Neuronal stem cell (in vitro differentiated cells): ENCODE measurements at regions not wholly inside any gene's neighbourhood (a gene's known extent, or its start where the extent isn't known, plus 50 kb on each side); places are given as distances from the start of the nearest gene placed in this dataset.

ENCODE experiments used
- DNase-seq: peaks from one replicate; pipeline ENCODE4 v3.0.0-alpha.2; 2013; ENCODE audit warnings: low spot score
- H2AFZ ChIP-seq: one replicate; pipeline ENCODE4 v1.6.1; 2013; ENCODE audit warnings: mild to moderate bottlenecking, low read length, inconsistent platforms
- H2AK5ac ChIP-seq: 2 replicates; pipeline ENCODE4 v1.6.1; 2013; ENCODE audit warnings: low read depth, mild to moderate bottlenecking, inconsistent platforms, low read length, moderate library complexity, mixed read lengths
- H2BK120ac ChIP-seq: 2 replicates; pipeline ENCODE4 v1.6.1; 2013; ENCODE audit warnings: low read depth, mild to moderate bottlenecking, inconsistent platforms, low read length, moderate library complexity, mixed read lengths
- H2BK12ac ChIP-seq: one replicate; pipeline ENCODE4 v1.6.1; 2013; ENCODE audit warnings: low read length, inconsistent platforms
- H2BK15ac ChIP-seq: 2 replicates; pipeline ENCODE4 v1.6.1; 2013; ENCODE audit warnings: mild to moderate bottlenecking, low read length, inconsistent platforms, mixed read lengths
- H2BK5ac ChIP-seq: one replicate; pipeline ENCODE4 v1.6.1; 2013; ENCODE audit warnings: inconsistent platforms, mild to moderate bottlenecking, low read length, moderate library complexity
- H3K14ac ChIP-seq: one replicate; pipeline ENCODE4 v1.6.1; 2013; ENCODE audit warnings: low read length, inconsistent platforms
- H3K18ac ChIP-seq: 2 replicates; pipeline ENCODE4 v1.6.1; 2013; ENCODE audit warnings: low read length, inconsistent platforms
- H3K23ac ChIP-seq: 2 replicates; pipeline ENCODE4 v1.6.1; 2013; ENCODE audit warnings: low read depth, mild to moderate bottlenecking, mixed read lengths, low read length, inconsistent platforms; ENCODE audit not compliant: poor library complexity
- H3K27ac ChIP-seq: replicated peaks from 3 replicates; pipeline ENCODE4 v1.5.1; 2013; ENCODE audit warnings: low read length, inconsistent platforms
- H3K27me3 ChIP-seq, 3 experiments: 2 replicates each; pipeline ENCODE4 v1.6.1; 2013; ENCODE audit warnings: low read length in 3 of 3, mild to moderate bottlenecking in 2 of 3, inconsistent platforms in 1 of 3, low read depth in 1 of 3, mixed read lengths in 1 of 3, moderate library complexity in 1 of 3; ENCODE audit not compliant: control insufficient read depth in 3 of 3, insufficient read depth in 3 of 3
- H3K36me3 ChIP-seq, 2 donors: replicated peaks in 1 of 2; 2 replicates each; pipeline ENCODE4 v1.6.1; 2013; ENCODE audit warnings: low read length in 2 of 2; ENCODE audit not compliant: control insufficient read depth in 2 of 2, insufficient read depth in 2 of 2
- H3K4ac ChIP-seq: 2 replicates; pipeline ENCODE4 v1.6.1; 2013; ENCODE audit warnings: inconsistent platforms, mild to moderate bottlenecking, low read length, moderate library complexity
- H3K4me1 ChIP-seq, 2 donors: 1 replicate in 1 of 2; 2 replicates in 1 of 2; pipeline ENCODE4 v1.6.1; 2013; ENCODE audit warnings: low read length in 2 of 2, low read depth in 1 of 2; ENCODE audit not compliant: control insufficient read depth in 2 of 2, insufficient read depth in 1 of 2
- H3K4me2 ChIP-seq: one replicate; pipeline ENCODE4 v1.6.1; 2013; ENCODE audit warnings: mild to moderate bottlenecking, low read length, inconsistent platforms; ENCODE audit not compliant: insufficient read depth, poor library complexity, severe bottlenecking
- H3K4me3 ChIP-seq, 2 donors: 2 replicates each; pipeline ENCODE4 v1.5.1; 2013; ENCODE audit warnings: low read length in 2 of 2, mild to moderate bottlenecking in 2 of 2, inconsistent platforms in 1 of 2, moderate library complexity in 1 of 2
- H3K79me1 ChIP-seq: one replicate; pipeline ENCODE4 v1.6.1; 2013; ENCODE audit warnings: low read depth, mild to moderate bottlenecking, inconsistent platforms, low read length, moderate library complexity
- H3K9ac ChIP-seq: one replicate; pipeline ENCODE4 v1.6.1; 2013; ENCODE audit warnings: mild to moderate bottlenecking, low read depth, low read length, inconsistent platforms; ENCODE audit not compliant: poor library complexity
- H3K9me3 ChIP-seq, 2 donors: replicated peaks in 1 of 2; 2 replicates each; pipeline versions ENCODE3 to v1.6.1; 2013; ENCODE audit warnings: low read length in 2 of 2, mild to moderate bottlenecking in 2 of 2, inconsistent platforms in 1 of 2, low read depth in 1 of 2, mixed read lengths in 1 of 2, moderate library complexity in 1 of 2; ENCODE audit not compliant: control insufficient read depth in 2 of 2, insufficient read depth in 1 of 2
- H4K8ac ChIP-seq: one replicate; pipeline ENCODE4 v1.6.1; 2013; ENCODE audit warnings: low read depth, mild to moderate bottlenecking, inconsistent platforms, low read length, moderate library complexity
- H4K91ac ChIP-seq: one replicate; pipeline ENCODE4 v1.6.1; 2013; ENCODE audit warnings: low read length, low read depth, mild to moderate bottlenecking, inconsistent platforms; ENCODE audit not compliant: poor library complexity
- WGBS, 2 donors: extraction: QIAGEN DNeasy Blood & Tissue Kit; methylation state at CpG; one replicate each; pipeline ENCODE4 v1.1.7; 2013; ENCODE audit warnings: missing lambda C conversion rate in 2 of 2, mixed read lengths in 1 of 2; ENCODE audit not compliant: insufficient read length in 2 of 2, insufficient replicate concordance in 1 of 2; ENCODE audit errors: extremely low coverage in 2 of 2; 5-methylcytosine and 5-hydroxymethylcytosine counted together

- no CpG with 5 or more reads among the region's 2 CpGs for WGBS, 2 donors
- no peak overlapping the region for H3K14ac ChIP-seq
Measured at GRCh38 chr1:118783095-118783758, 204.9 kb downstream of the TBX15 start.

GRCh38 chr1:118773656-118774055, 214.5 kb downstream of the TBX15 start:
- H3K27me3 ChIP-seq, result no peaks in the 10 kb centered on the region
- no peak overlapping the region for H3K9ac ChIP-seq
- H3K23ac ChIP-seq, result no peak overlapping the region
- H2BK120ac ChIP-seq, result no peak overlapping the region
- no peak overlapping the region for H3K4me3 ChIP-seq
- H3K4me2 ChIP-seq, result no peak overlapping the region
- no peaks in the 10 kb centered on the region for H3K4me1 ChIP-seq
- no peak overlapping the region for H4K91ac ChIP-seq
- no peak for DNase-seq
- WGBS, 2 donors, result no CpG with 5 or more reads among the region's 1 CpG
- H3K27ac ChIP-seq, result no peak overlapping the region
- H2AK5ac ChIP-seq, result no peak overlapping the region
- H4K8ac ChIP-seq, result no peak overlapping the region
- H3K18ac ChIP-seq, result no peak overlapping the region
- H3K79me1 ChIP-seq, result no peaks in the 10 kb centered on the region
- no peak overlapping the region for H2BK5ac ChIP-seq
- no peak overlapping the region for H2AFZ ChIP-seq
- H3K14ac ChIP-seq, result no peak overlapping the region
- no peaks in the 10 kb centered on the region for H3K36me3 ChIP-seq
- H2BK15ac ChIP-seq, result no peak overlapping the region
- no peaks in the 10 kb centered on the region for H3K9me3 ChIP-seq
- no peak overlapping the region for H3K4ac ChIP-seq
- no peak overlapping the region for H2BK12ac ChIP-seq

More at GRCh38 chr1:118783095-118783758, 204.9 kb downstream of the TBX15 start:
- H3K18ac ChIP-seq, result no peak overlapping the region
- no peak overlapping the region for H2BK12ac ChIP-seq
- no peak overlapping the region for H2AK5ac ChIP-seq
- no peak overlapping the region for H2BK5ac ChIP-seq
- no peak overlapping the region for H3K4me3 ChIP-seq
- no peaks in the 10 kb centered on the region for H3K36me3 ChIP-seq
- H3K27me3 ChIP-seq, result no peaks in the 10 kb centered on the region
- no peak overlapping the region for H3K27ac ChIP-seq
- H3K9ac ChIP-seq, result no peak overlapping the region
- H3K4ac ChIP-seq, result no peak overlapping the region
- H4K91ac ChIP-seq, result no peak overlapping the region
- no peaks in the 10 kb centered on the region for H3K4me1 ChIP-seq
- DNase-seq, result no peak
- H3K4me2 ChIP-seq, result no peak overlapping the region
- H3K79me1 ChIP-seq, result no peaks in the 10 kb centered on the region
- H2BK15ac ChIP-seq, result no peak overlapping the region
- no peak overlapping the region for H4K8ac ChIP-seq
- no peak overlapping the region for H2BK120ac ChIP-seq
- no peak overlapping the region for H3K23ac ChIP-seq
- no peaks in the 10 kb centered on the region for H3K9me3 ChIP-seq
- H2AFZ ChIP-seq, result no peak overlapping the region

DNA sequence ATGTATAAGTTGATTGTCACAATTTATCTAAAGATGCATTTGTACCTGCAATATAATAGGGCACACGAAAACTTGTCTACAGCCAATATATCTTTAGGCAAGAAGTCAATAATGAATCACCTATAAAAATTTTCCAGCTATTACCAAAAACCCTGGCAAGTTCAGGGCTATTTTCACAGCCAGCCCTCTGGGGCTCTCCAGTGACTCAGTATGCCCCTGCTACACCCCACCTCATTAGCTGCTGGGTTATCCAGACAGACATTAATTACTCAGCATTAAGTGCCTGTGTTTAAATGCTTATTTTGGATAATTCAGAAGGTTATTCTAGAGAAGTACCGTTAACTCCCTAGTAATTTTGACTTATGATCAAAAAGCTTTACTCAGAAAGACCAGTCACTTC, 220.2 kb downstream of the TBX15 start:
- H2BK12ac ChIP-seq, result no peak overlapping the region
- H3K36me3 ChIP-seq, result no peaks in the 10 kb centered on the region
- no peak overlapping the region for H3K18ac ChIP-seq
- H3K4me3 ChIP-seq, result no peak overlapping the region
- H3K4me2 ChIP-seq, result no peak overlapping the region
- H3K79me1 ChIP-seq, result no peaks in the 10 kb centered on the region
- no peak overlapping the region for H3K4ac ChIP-seq
- H4K91ac ChIP-seq, result no peak overlapping the region
- H3K4me1 ChIP-seq, result no peaks in the 10 kb centered on the region
- no peaks in the 10 kb centered on the region for H3K9me3 ChIP-seq
- no peak overlapping the region for H2BK5ac ChIP-seq
- no peak for DNase-seq
- no peak overlapping the region for H3K27ac ChIP-seq
- no peak overlapping the region for H3K14ac ChIP-seq
- H4K8ac ChIP-seq, result no peak overlapping the region
- H2BK15ac ChIP-seq, result no peak overlapping the region
- H2BK120ac ChIP-seq, result no peak overlapping the region
- WGBS, 2 donors, result no CpG with 5 or more reads among the region's 2 CpGs
- H2AFZ ChIP-seq, result no peak overlapping the region
- no peak overlapping the region for H3K23ac ChIP-seq
- H2AK5ac ChIP-seq, result no peak overlapping the region
- no peak overlapping the region for H3K9ac ChIP-seq
- H3K27me3 ChIP-seq, result no peaks in the 10 kb centered on the region

DNA sequence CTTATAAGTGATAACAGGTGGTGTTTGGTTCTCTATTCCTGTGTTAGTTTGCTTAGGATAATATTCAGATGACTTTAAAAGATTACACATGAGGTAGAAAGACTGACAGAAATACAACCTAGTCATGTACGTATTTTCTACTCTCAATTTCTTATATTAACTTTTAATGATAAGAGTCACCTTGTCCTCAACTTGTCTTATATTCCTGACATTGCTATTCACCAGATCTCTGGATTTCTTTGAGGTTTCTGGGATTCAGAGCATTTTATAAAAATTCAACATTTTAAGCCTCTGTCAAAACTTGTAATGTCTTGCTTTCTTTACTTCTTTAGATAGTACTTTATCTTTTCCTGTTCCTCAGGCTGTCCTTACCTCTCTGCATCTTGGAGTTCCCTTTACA, 234.2 kb downstream of the TBX15 start:
- Histone ChIP-seq H3K27me3 (no peaks in the 10 kb centered on the region), H3K4me1 (no peaks in the 10 kb centered on the region), H3K9me3 (no peaks in the 10 kb centered on the region), H3K14ac (no peak overlapping the region), H3K36me3 (no peaks in the 10 kb centered on the region), H2AFZ (no peak overlapping the region), H3K79me1 (no peaks in the 10 kb centered on the region), H2BK15ac (no peak overlapping the region), H3K27ac (no peak overlapping the region), H2BK5ac (no peak overlapping the region), H3K18ac (no peak overlapping the region), H2BK12ac (no peak overlapping the region), H3K23ac (no peak overlapping the region), H2AK5ac (no peak overlapping the region), H3K4me3 (no peak overlapping the region), H3K4ac (no peak overlapping the region), H4K8ac (no peak overlapping the region), H2BK120ac (no peak overlapping the region), H4K91ac (no peak overlapping the region), H3K9ac (peak overlapping the region; percentile 72), H3K4me2 (no peak overlapping the region)
- WGBS, 2 donors, result no CpG with 5 or more reads among the region's 1 CpG
- no peak for DNase-seq
